GM19035 (cell line): ENCODE measurements at regions not wholly inside any gene's neighbourhood (a gene's known extent, or its start where the extent isn't known, plus 50 kb on each side); places are given as distances from the start of the nearest gene placed in this dataset.

Experiments
- ATAC-seq: cut with Tn5 transposase; IDR thresholded peaks from one replicate; pipeline ENCODE4 v1.9.1; 2021; ENCODE audit not compliant: unreplicated experiment

- no peak for ATAC-seq
Measured at GRCh38 chr11:121700968-121701367, 248.2 kb upstream of the SORL1-AS1 start.

GRCh38 chr11:121699801-121700200 is 247.0 kb upstream of the SORL1-AS1 start:
- no peak for ATAC-seq

- ATAC-seq = no peak
Measured at GRCh38 chr11:121696931-121697670, 244.3 kb upstream of the SORL1-AS1 start.

GRCh38 chr11:121696177-121696871 is 243.6 kb upstream of the SORL1-AS1 start:
- no peak for ATAC-seq

GRCh38 chr11:121692236-121692635 is 239.5 kb upstream of the SORL1-AS1 start:
- no peak for ATAC-seq

- no peak for ATAC-seq
Measured at GRCh38 chr11:121688860-121689614, 236.3 kb upstream of the SORL1-AS1 start.

- ATAC-seq = no peak
Measured at GRCh38 chr11:121688055-121688491, 235.3 kb upstream of the SORL1-AS1 start.

GRCh38 chr11:121683791-121684190 is 231.0 kb upstream of the SORL1-AS1 start:
- ATAC-seq = no peak
